Upper lobe of left lung (tissue), 6 donors: ENCODE measurements at regions not wholly inside any gene's neighbourhood (a gene's known extent, or its start where the extent isn't known, plus 50 kb on each side); places are given as distances from the start of the nearest gene placed in this dataset.

Experiments
- ATAC-seq, 2 donors: fragments of 200-7000 bp; cut with Tn5 transposase; one replicate each; pipeline ENCODE4 v1.9.1; 2022; ENCODE audit warnings: mild to moderate bottlenecking in 2 of 2, moderate library complexity in 2 of 2; ENCODE audit not compliant: low FRiP score in 2 of 2
- DNase-seq, 2 donors: peaks; one replicate each; pipeline ENCODE4 v3.0.0-alpha.2; 2019 to 2020
- H3K27ac ChIP-seq, 4 donors: fragments of 200-600 bp; sonication (generic); one replicate each; pipeline ENCODE4 v1.5.1; 2016 to 2019
- H3K27me3 ChIP-seq, 4 donors: fragments of 200-600 bp; sonication (generic); one replicate each; pipeline ENCODE4 v1.5.1; 2017 to 2019
- H3K36me3 ChIP-seq, 4 donors: fragments of 200-600 bp; sonication (generic); one replicate each; pipeline ENCODE4 v1.5.1; 2016 to 2019
- H3K4me1 ChIP-seq, 4 donors: fragments of 200-600 bp; sonication (generic); one replicate each; pipeline ENCODE4 v1.5.1; 2018 to 2019
- H3K4me3 ChIP-seq, 4 donors: fragments of 200-600 bp; sonication (generic); one replicate each; pipeline ENCODE4 v1.5.1; 2017 to 2019; ENCODE audit warnings: mild to moderate bottlenecking in 2 of 4, moderate library complexity in 1 of 4
- H3K9me3 ChIP-seq, 4 donors: fragments of 200-600 bp; sonication (generic); one replicate each; pipeline ENCODE4 v1.5.1; 2018 to 2019
- EP300 ChIP-seq, 4 donors: sonication (generic); formaldehyde crosslinking; IDR thresholded peaks; one replicate each; pipeline ENCODE4 v1.5.1; 2017; ENCODE audit warnings: antibody characterized with exemption in 4 of 4, control low read depth in 2 of 4
- POLR2A ChIP-seq, 4 donors: fragments of 450-650 bp; IDR thresholded peaks; one replicate each; pipeline ENCODE4 v1.5.1; 2016 to 2017; ENCODE audit warnings: antibody characterized with exemption in 4 of 4, mild to moderate bottlenecking in 2 of 4
- POLR2AphosphoS5 ChIP-seq, 2 donors: sonication (generic); formaldehyde crosslinking; IDR thresholded peaks; one replicate each; pipeline ENCODE4 v1.5.1; 2017; ENCODE audit warnings: antibody characterized with exemption in 2 of 2
- WGBS, 2 donors: methylation state at CpG; one replicate each; pipeline ENCODE4 v1.1.5; 2017 to 2018; 5-methylcytosine and 5-hydroxymethylcytosine counted together
- TF ChIP-seq, protein P1 (sequence below), 6 experiments: fragments of 450-650 bp in 4 of 6; fragments of 200-600 bp in 2 of 6; sonication (generic) in 2 of 6; IDR thresholded peaks; one replicate each; pipeline ENCODE4 v1.5.1; 2016 to 2019; ENCODE audit warnings: antibody characterized with exemption in 6 of 6
- donor health status: DM: no; HTN: no; CAD: no; lungs with moderate emphysema.
- donor health status: DM: no; HTN: yes; CAD: no; lungs with severe emphysema.

DNA sequence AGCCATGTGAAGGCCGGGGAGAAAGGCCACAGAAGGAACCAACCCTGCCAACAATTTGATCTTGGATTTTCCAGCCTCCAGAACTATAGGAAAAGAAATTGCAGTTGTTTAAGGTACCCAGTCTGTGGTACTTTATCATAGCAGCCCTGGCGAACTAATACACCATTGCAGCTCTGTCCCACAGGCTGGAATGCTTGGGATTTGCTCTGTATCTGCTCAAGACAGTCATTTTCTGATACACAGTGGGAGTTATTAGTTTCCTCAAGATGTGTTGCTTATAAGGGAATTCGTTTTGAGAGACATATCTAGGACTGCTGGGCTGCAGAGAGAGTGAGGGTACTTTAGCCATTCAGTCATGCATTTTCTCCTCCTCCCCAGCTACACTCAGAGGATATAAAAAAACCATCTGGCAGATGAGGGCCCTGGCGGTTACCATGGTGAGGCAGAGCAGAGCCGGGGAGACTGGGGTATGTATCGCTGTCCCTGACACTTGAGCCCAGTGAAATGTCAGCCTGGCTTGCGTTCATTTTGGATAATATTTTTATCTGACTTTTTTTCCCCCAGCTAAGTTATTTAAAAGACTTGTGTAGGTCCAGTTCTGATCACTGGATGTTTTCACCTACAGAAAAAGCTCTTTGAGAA, 104.6 kb downstream of the DIRAS3 start:
- ATAC-seq (no peak), DNase-seq (no peak)
- TF ChIP-seq, protein P1, sequence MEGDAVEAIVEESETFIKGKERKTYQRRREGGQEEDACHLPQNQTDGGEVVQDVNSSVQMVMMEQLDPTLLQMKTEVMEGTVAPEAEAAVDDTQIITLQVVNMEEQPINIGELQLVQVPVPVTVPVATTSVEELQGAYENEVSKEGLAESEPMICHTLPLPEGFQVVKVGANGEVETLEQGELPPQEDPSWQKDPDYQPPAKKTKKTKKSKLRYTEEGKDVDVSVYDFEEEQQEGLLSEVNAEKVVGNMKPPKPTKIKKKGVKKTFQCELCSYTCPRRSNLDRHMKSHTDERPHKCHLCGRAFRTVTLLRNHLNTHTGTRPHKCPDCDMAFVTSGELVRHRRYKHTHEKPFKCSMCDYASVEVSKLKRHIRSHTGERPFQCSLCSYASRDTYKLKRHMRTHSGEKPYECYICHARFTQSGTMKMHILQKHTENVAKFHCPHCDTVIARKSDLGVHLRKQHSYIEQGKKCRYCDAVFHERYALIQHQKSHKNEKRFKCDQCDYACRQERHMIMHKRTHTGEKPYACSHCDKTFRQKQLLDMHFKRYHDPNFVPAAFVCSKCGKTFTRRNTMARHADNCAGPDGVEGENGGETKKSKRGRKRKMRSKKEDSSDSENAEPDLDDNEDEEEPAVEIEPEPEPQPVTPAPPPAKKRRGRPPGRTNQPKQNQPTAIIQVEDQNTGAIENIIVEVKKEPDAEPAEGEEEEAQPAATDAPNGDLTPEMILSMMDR (IDR thresholded peaks at IDR 0.05) = no peak
- TF ChIP-seq POLR2A (IDR thresholded peaks at IDR 0.05) (no peak), EP300 (IDR thresholded peaks at IDR 0.05) (no peak), POLR2AphosphoS5 (IDR thresholded peaks at IDR 0.05) (no peak)
- no peak overlapping the region for H3K4me3 ChIP-seq
- no peak overlapping the region for H3K27ac ChIP-seq
- no peaks in the 10 kb centered on the region for H3K9me3 ChIP-seq
- WGBS, 2 donors = 43 to 53% methylated on average over 7 of the region's 7 CpGs
- no peaks in the 10 kb centered on the region for H3K27me3 ChIP-seq
- no peaks in the 10 kb centered on the region for H3K36me3 ChIP-seq
- peaks cover 0 to 3% (median 0%) of the 10 kb centered on the region in 4 donors for H3K4me1 ChIP-seq

DNA sequence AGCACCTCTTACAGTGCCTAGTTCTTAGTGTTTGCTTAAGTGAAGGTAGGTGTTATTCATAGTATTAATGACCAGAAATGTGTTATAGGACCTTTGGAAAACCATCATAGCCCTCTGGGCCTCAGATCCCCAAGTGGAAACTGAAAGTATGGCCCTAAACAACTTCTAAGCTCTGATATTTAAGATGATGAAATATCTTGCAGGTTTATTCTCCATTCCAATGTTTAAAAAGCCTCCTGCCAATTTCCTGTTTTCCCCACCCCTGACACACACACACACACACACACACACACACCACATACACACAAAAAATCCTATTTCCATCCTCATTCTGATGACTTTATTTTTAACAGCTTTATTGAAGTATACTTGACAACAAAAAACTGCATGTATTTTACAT, 108.2 kb downstream of the DIRAS3 start:
- H3K36me3 ChIP-seq = no peaks in the 10 kb centered on the region
- ATAC-seq (no peak), DNase-seq (no peak)
- H3K27ac ChIP-seq = no peak overlapping the region
- no peak overlapping the region for H3K4me3 ChIP-seq
- H3K9me3 ChIP-seq = no peaks in the 10 kb centered on the region
- H3K4me1 ChIP-seq = peaks cover 0 to 3% (median 0%) of the 10 kb centered on the region in 4 donors
- no peaks in the 10 kb centered on the region for H3K27me3 ChIP-seq
- no peak for TF ChIP-seq POLR2AphosphoS5 (IDR thresholded peaks at IDR 0.05)
- TF ChIP-seq, protein P1 (IDR thresholded peaks at IDR 0.05) = no peak
- no peak for TF ChIP-seq POLR2A (IDR thresholded peaks at IDR 0.05)
- no peak for TF ChIP-seq EP300 (IDR thresholded peaks at IDR 0.05)

DNA sequence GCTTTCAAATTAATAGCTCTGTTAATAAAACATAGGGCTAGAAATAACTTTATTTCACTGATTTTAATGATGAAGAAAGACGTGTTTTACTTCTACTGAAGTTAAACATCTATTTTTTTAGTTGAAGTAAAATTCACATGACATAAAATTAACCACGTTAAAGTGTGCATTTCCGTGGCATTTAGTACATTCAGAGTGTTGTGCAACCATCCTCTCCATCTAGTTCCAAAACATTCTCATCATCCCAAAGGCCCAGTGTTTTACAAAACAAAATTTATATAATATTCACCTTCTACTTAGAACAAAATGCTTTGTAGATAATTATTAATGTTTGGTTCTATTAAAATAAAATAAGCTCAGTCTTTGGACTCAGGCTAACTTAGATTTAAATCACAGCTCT, 108.5 kb upstream of the GNG12 start:
- Histone ChIP-seq H3K4me3 (no peak overlapping the region), H3K4me1 (peaks cover 0 to 3% (median 0%) of the 10 kb centered on the region in 4 donors), H3K27ac (no peak overlapping the region), H3K36me3 (no peaks in the 10 kb centered on the region), H3K27me3 (no peaks in the 10 kb centered on the region), H3K9me3 (no peaks in the 10 kb centered on the region)
- TF ChIP-seq POLR2A (IDR thresholded peaks at IDR 0.05) = no peak
- TF ChIP-seq, protein P1 (IDR thresholded peaks at IDR 0.05) = no peak
- TF ChIP-seq EP300 (IDR thresholded peaks at IDR 0.05) = no peak
- TF ChIP-seq POLR2AphosphoS5 (IDR thresholded peaks at IDR 0.05) = no peak
- DNase-seq = no peak
- no peak for ATAC-seq
- 52 to 69% methylated on average over 3 of the region's 3 CpGs for WGBS, 2 donors

DNA sequence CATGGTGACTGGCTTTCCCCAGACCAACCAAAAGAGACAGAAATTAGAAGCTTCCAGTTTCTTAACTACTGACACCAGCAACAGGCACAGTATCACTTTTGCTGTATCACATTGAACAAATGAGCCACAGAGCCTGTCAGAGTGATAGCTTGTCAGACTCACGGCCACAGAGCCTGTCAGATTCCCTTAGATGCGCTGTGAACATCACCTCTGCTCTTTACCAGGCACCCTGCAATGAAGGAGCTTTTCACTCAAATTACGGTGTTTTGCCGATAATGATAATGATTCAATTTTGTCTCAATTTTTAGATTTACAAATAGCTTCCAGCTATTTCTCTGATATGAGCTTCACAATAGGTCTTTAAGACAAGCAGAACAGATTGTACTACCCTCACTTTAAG, 107.9 kb upstream of the GNG12 start:
- no peak for ATAC-seq
- no peak for DNase-seq
- Histone ChIP-seq H3K4me3 (no peak overlapping the region), H3K4me1 (peaks cover 0 to 3% (median 0%) of the 10 kb centered on the region in 4 donors), H3K9me3 (no peaks in the 10 kb centered on the region), H3K27ac (no peak overlapping the region), H3K36me3 (no peaks in the 10 kb centered on the region), H3K27me3 (no peaks in the 10 kb centered on the region)
- 91 to 94% methylated on average over 4 of the region's 4 CpGs for WGBS, 2 donors
- TF ChIP-seq, protein P1 (IDR thresholded peaks at IDR 0.05) = no peak
- TF ChIP-seq POLR2AphosphoS5 (IDR thresholded peaks at IDR 0.05) = no peak

DNA sequence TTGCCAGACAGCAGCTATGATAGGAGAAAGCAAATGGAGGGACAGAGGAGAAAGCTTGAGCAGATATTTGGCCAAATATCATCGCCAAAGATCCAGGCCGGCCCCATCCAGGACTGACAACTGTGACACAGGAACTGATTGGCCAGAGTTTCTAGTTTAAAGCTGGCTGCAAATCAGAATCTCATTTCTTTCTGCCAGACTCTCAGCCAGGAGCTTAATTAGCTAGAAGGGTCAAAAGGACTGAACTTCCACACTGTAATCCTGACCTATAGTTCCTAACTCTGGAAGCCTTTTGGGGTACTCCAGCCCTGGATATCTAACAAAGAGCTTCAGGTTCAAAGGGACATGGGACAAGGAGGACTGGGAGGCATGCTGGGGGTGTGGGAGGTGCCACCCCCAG, 106.7 kb upstream of the GNG12 start:
- ATAC-seq = no peak
- no peaks in the 10 kb centered on the region for H3K9me3 ChIP-seq
- H3K27ac ChIP-seq = no peak overlapping the region
- no peaks in the 10 kb centered on the region for H3K36me3 ChIP-seq
- WGBS, 2 donors = 91 to 95% methylated on average over 2 of the region's 2 CpGs
- H3K4me3 ChIP-seq = no peak overlapping the region
- peaks cover 0 to 3% (median 0%) of the 10 kb centered on the region in 4 donors for H3K4me1 ChIP-seq
- DNase-seq = no peak
- TF ChIP-seq, protein P1 (IDR thresholded peaks at IDR 0.05) = no peak
- TF ChIP-seq EP300 (IDR thresholded peaks at IDR 0.05) = no peak
- no peak for TF ChIP-seq POLR2A (IDR thresholded peaks at IDR 0.05)
- TF ChIP-seq POLR2AphosphoS5 (IDR thresholded peaks at IDR 0.05) = no peak
- H3K27me3 ChIP-seq = no peaks in the 10 kb centered on the region
